ENCODE measurements at regions not wholly inside any gene's neighbourhood (a gene's known extent, or its start where the extent isn't known, plus 50 kb on each side); places are given as distances from the start of the nearest gene placed in this dataset.

- H3K9me3 ChIP-seq, result no peaks in the 10 kb centered on the region
- no peaks in the 10 kb centered on the region for H3K36me3 ChIP-seq
- no peak overlapping the region for H3K4me3 ChIP-seq
- no peak overlapping the region for H3K27ac ChIP-seq
- H3K4me1 ChIP-seq (ENCODE audit: insufficient read depth), result no peaks in the 10 kb centered on the region
- intact Hi-C loops (cut with DNase I), result no loop called here
- no peak for DNase-seq
- H3K27me3 ChIP-seq, result no peaks in the 10 kb centered on the region
- WGBS, 3 donors, result 14 to 23% (median 19%) methylated on average over 4 of the region's 4 CpGs
- TF ChIP-seq CTCF (IDR thresholded peaks at IDR 0.05) (no peak), POLR2A (IDR thresholded peaks at IDR 0.05) (no peak), EP300 (IDR thresholded peaks at IDR 0.05) (no peak)
These were observed 135.8 kb upstream of the IL1RAPL2 start for GRCh38 chrX:104430072-104430741.

- no peaks in the 10 kb centered on the region for H3K36me3 ChIP-seq
- 67 to 72% (median 72%) methylated on average over 2 of the region's 2 CpGs for WGBS, 3 donors
- no peak overlapping the region for H3K4me3 ChIP-seq
- H3K4me1 ChIP-seq (ENCODE audit: insufficient read depth), result no peaks in the 10 kb centered on the region
- H3K9me3 ChIP-seq, result no peaks in the 10 kb centered on the region
- DNase-seq, result no peak
- intact Hi-C loops (cut with DNase I), result no loop called here
- TF ChIP-seq EP300 (IDR thresholded peaks at IDR 0.05), result no peak
- TF ChIP-seq CTCF (IDR thresholded peaks at IDR 0.05), result no peak
- no peak for TF ChIP-seq POLR2A (IDR thresholded peaks at IDR 0.05)
- H3K27ac ChIP-seq, result no peak overlapping the region
- no peaks in the 10 kb centered on the region for H3K27me3 ChIP-seq
These were observed 137.8 kb upstream of the IL1RAPL2 start for GRCh38 chrX:104428231-104428630.

- intact Hi-C loops (cut with DNase I), result no loop called here
These were observed 138.3 kb upstream of the IL1RAPL2 start for GRCh38 chrX:104427693-104428092.

GRCh38 chrX:104427073-104427472 lies 138.9 kb upstream of the IL1RAPL2 start:
- Histone ChIP-seq H3K4me1 (ENCODE audit: insufficient read depth) (no peaks in the 10 kb centered on the region), H3K36me3 (no peaks in the 10 kb centered on the region), H3K4me3 (no peak overlapping the region), H3K27me3 (no peaks in the 10 kb centered on the region), H3K9me3 (no peaks in the 10 kb centered on the region), H3K27ac (no peak overlapping the region)
- intact Hi-C loops (cut with DNase I), result no loop called here
- no peak for DNase-seq
- 41 to 48% (median 46%) methylated on average over 6 of the region's 6 CpGs for WGBS, 3 donors
- no peak for TF ChIP-seq POLR2A (IDR thresholded peaks at IDR 0.05)
- TF ChIP-seq CTCF (IDR thresholded peaks at IDR 0.05), result no peak
- no peak for TF ChIP-seq EP300 (IDR thresholded peaks at IDR 0.05)

More at GRCh38 chrX:104427693-104428092, 138.3 kb upstream of the IL1RAPL2 start:
- no peaks in the 10 kb centered on the region for H3K27me3 ChIP-seq
- no peak for DNase-seq
- 42 to 61% (median 59%) methylated on average over 3 of the region's 3 CpGs for WGBS, 3 donors
- no peak overlapping the region for H3K27ac ChIP-seq
- no peaks in the 10 kb centered on the region for H3K4me1 ChIP-seq (ENCODE audit: insufficient read depth)
- no peak overlapping the region for H3K4me3 ChIP-seq
- TF ChIP-seq POLR2A (IDR thresholded peaks at IDR 0.05) (no peak), EP300 (IDR thresholded peaks at IDR 0.05) (no peak), CTCF (IDR thresholded peaks at IDR 0.05) (no peak)
- no peaks in the 10 kb centered on the region for H3K36me3 ChIP-seq
- H3K9me3 ChIP-seq, result no peaks in the 10 kb centered on the region

All from ovary (tissue), 7 donors.